ENCODE measurements at regions not wholly inside any gene's neighbourhood (a gene's known extent, or its start where the extent isn't known, plus 50 kb on each side); places are given as distances from the start of the nearest gene placed in this dataset.

DNA sequence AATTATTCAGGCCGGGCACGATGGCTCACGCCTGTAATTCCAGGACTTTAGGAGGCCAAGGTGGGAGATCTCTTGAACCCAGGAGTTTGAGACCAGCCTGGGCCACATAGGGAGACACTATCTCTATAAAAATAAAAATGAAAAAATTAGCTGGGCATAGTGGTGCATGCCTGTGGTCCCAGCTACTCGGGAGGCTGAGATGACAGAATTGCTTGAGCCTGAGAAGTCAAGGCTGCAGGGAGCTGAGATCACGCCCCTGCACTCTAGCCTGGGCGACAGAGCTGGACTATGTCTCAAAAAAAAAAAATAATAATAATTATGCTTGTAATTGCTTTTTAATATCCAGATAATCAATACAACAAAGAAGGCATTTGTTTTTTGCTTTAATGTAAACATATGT lies 91.3 kb downstream of the RIPK4 start:
- TF ChIP-seq, protein P1, sequence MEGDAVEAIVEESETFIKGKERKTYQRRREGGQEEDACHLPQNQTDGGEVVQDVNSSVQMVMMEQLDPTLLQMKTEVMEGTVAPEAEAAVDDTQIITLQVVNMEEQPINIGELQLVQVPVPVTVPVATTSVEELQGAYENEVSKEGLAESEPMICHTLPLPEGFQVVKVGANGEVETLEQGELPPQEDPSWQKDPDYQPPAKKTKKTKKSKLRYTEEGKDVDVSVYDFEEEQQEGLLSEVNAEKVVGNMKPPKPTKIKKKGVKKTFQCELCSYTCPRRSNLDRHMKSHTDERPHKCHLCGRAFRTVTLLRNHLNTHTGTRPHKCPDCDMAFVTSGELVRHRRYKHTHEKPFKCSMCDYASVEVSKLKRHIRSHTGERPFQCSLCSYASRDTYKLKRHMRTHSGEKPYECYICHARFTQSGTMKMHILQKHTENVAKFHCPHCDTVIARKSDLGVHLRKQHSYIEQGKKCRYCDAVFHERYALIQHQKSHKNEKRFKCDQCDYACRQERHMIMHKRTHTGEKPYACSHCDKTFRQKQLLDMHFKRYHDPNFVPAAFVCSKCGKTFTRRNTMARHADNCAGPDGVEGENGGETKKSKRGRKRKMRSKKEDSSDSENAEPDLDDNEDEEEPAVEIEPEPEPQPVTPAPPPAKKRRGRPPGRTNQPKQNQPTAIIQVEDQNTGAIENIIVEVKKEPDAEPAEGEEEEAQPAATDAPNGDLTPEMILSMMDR (IDR thresholded peaks at IDR 0.05; ENCODE audit: low read length) = no peak
- TF ChIP-seq EZH2 (IDR thresholded peaks at IDR 0.05; ENCODE audit: borderline replicate concordance, low read length) = no peak

Data from OCI-LY1 (cell line).